GM19452 (cell line): ENCODE measurements at regions not wholly inside any gene's neighbourhood (a gene's known extent, or its start where the extent isn't known, plus 50 kb on each side); places are given as distances from the start of the nearest gene placed in this dataset.
"Not testable (repeated sequence)": the region's sequence is repeated elsewhere in the genome, so short reads cannot be mapped to it uniquely, and the experiment has no call there.

ENCODE experiments used
- ATAC-seq: cut with Tn5 transposase; IDR thresholded peaks from one replicate; pipeline ENCODE4 v1.9.1; 2021; ENCODE audit not compliant: unreplicated experiment

GRCh38 chr18:78871618-78872017 is 108.0 kb upstream of the SALL3 start:
- ATAC-seq: no peak

DNA sequence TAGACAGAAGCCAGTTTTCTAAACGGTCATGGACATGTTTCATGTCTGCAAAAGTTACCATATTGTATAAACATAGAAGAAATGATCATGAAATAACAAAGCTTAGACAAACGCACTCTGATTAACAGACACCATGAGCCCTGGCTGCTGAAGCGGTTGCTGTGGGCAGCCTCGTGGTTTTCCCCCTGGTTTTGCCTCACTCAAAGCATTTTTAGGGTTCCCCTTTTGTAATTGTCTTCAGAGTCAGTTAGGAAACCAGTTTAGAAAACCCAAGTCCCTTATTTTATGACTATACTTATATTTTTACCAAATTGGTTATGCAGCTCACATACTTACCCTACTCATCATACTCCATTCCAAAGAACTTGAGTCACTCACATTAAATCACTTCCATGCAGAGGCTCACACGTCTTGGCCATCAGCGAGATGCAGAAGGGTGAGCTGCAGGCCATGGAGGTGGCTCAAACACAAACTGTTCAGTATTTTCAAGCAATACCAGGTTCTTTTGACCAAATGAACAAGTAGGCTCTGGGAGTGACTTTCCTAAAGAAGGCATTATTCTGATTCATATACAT is 105.6 kb upstream of the SALL3 start:
- ATAC-seq: no peak

GRCh38 chr18:78875016-78875777 is 104.4 kb upstream of the SALL3 start:
- ATAC-seq: no peak

GRCh38 chr18:78875778-78876650 is 103.6 kb upstream of the SALL3 start:
- no peak for ATAC-seq

GRCh38 chr18:78876868-78877267 is 102.8 kb upstream of the SALL3 start:
- no peak for ATAC-seq

GRCh38 chr18:78878335-78878734 is 101.3 kb upstream of the SALL3 start:
- no peak for ATAC-seq

- ATAC-seq: not testable (repeated sequence)
These were observed 100.3 kb upstream of the SALL3 start for GRCh38 chr18:78879072-78879883.

GRCh38 chr18:78882585-78882984 is 97.0 kb upstream of the SALL3 start:
- no peak for ATAC-seq

DNA sequence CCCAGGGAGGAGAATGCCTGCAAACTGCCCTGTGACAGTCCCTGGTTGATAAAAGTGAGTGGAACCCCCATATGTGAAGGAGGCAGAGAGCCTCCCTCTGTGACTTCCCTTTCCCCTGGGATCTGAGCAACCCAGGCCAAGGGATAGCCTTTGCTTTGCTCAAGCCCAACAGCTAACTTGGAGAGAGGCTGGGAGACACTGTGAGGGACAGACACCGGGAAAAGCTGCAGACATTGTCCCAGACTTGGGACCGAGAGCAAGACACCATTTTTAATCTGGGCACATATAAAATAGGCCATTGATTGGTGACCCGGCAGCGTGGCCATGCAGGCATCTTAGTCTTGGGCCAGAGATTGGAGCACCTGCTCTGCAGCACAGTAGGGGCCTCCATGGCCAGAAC is 96.1 kb upstream of the SALL3 start:
- no peak for ATAC-seq

- no peak for ATAC-seq
These were observed 95.1 kb upstream of the SALL3 start for GRCh38 chr18:78884502-78884901.

DNA sequence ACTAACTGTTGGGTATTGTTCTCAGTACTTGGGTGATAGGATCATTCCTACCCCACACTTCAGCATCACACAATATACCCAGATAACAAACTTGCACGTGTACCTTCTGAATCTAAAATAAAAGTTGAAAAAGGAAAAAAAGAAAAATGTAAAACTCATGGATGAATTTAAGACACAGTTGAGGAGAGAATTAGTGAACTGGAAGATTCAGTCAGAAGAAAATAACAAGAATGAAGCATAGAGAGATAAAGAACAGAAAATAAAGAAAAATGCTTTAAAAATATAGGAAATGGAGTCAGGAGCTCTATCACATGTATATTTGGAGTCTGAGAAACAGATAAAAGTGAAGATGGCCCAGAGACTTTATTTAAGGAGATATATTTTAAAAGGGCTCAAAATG is 90.4 kb upstream of the SALL3 start:
- ATAC-seq: no peak

GRCh38 chr18:78890388-78890787 is 89.2 kb upstream of the SALL3 start:
- no peak for ATAC-seq

DNA sequence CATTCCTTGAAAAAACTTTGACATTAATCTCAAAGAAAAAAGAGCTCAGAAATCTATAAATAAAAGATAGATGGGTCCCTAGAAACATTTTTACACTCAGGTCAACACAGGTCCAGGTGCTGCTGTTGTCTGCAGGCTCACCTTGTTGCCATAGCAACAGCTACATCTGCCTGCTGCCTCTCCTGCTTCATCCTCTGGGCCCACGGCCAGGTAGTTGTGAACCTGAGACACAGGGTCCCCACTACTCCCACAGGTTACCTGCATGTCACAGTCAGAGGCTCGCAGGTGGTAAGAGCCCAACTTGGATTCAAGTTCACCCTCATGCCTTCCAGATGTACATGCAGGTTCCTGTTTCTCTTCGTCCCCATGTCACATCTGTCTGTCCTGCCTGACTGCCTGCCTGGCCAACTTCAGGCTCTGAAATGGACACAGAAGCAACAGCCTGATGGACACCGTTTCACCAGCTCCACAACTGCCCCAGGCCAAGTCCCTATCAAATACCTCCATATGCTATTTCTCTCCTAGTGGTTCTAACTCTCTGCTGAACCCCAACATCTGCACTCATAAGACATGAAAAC is 88.3 kb upstream of the SALL3 start:
- ATAC-seq: no peak

GRCh38 chr18:78892177-78892576 is 87.4 kb upstream of the SALL3 start:
- ATAC-seq: no peak

- no peak for ATAC-seq
These were observed 86.9 kb upstream of the SALL3 start for GRCh38 chr18:78892721-78893120.

- ATAC-seq: no peak
These were observed 86.2 kb upstream of the SALL3 start for GRCh38 chr18:78893281-78894032.

DNA sequence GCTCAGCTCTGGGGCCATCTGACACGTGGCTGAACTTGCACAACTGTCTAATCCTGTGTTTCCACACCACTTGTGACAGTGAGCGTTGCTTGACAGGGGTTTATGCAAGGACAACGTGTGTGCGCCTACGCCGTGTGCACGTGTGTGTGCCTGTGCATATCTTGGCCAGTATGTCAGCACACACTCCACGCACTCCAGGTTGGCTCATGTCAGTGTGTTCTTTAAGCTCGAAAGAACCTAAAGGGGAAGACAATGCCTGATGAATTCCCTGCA is 85.6 kb upstream of the SALL3 start:
- ATAC-seq: no peak

- ATAC-seq: no peak
These were observed 84.2 kb upstream of the SALL3 start for GRCh38 chr18:78895207-78896001.

- ATAC-seq: no peak
These were observed 83.3 kb upstream of the SALL3 start for GRCh38 chr18:78896111-78896905.
